ENCODE measurements at regions not wholly inside any gene's neighbourhood (a gene's known extent, or its start where the extent isn't known, plus 50 kb on each side); places are given as distances from the start of the nearest gene placed in this dataset.

GRCh38 chr10:107914450-107915214 lies 750.1 kb upstream of the SORCS1 start:
- peak overlapping the region; percentile 49 for H3K4me3 ChIP-seq (ENCODE audit: low read depth, low read length)
- no peak for TF ChIP-seq CTCF (IDR thresholded peaks at IDR 0.05; ENCODE audit: insufficient read depth, low read depth, low read length)
- peak; percentile 3 for DNase-seq (ENCODE audit: low read depth)

GRCh38 chr10:107913317-107914294 lies 749.1 kb upstream of the SORCS1 start:
- DNase-seq (ENCODE audit: low read depth), result no peak
- TF ChIP-seq CTCF (IDR thresholded peaks at IDR 0.05; ENCODE audit: insufficient read depth, low read depth, low read length), result no peak
- H3K4me3 ChIP-seq (ENCODE audit: low read depth, low read length), result no peak overlapping the region

- no peak for TF ChIP-seq CTCF (IDR thresholded peaks at IDR 0.05; ENCODE audit: insufficient read depth, low read depth, low read length)
- no peak overlapping the region for H3K4me3 ChIP-seq (ENCODE audit: low read depth, low read length)
- no peak for DNase-seq (ENCODE audit: low read depth)
These were observed 736.6 kb upstream of the SORCS1 start for GRCh38 chr10:107901076-107901475.

GRCh38 chr10:107900131-107900530 lies 735.6 kb upstream of the SORCS1 start:
- no peak for TF ChIP-seq CTCF (IDR thresholded peaks at IDR 0.05; ENCODE audit: insufficient read depth, low read depth, low read length)
- H3K4me3 ChIP-seq (ENCODE audit: low read depth, low read length), result no peak overlapping the region
- no peak for DNase-seq (ENCODE audit: low read depth)

GRCh38 chr10:107899502-107900062 lies 735.1 kb upstream of the SORCS1 start:
- no peak for DNase-seq (ENCODE audit: low read depth)
- no peak for TF ChIP-seq CTCF (IDR thresholded peaks at IDR 0.05; ENCODE audit: insufficient read depth, low read depth, low read length)
- no peak overlapping the region for H3K4me3 ChIP-seq (ENCODE audit: low read depth, low read length)

- no peak for DNase-seq (ENCODE audit: low read depth)
- no peak for TF ChIP-seq CTCF (IDR thresholded peaks at IDR 0.05; ENCODE audit: insufficient read depth, low read depth, low read length)
- H3K4me3 ChIP-seq (ENCODE audit: low read depth, low read length), result no peak overlapping the region
These were observed 734.6 kb upstream of the SORCS1 start for GRCh38 chr10:107899075-107899474.

Data from fibroblast of villous mesenchyme (primary cell).